ENCODE measurements at regions not wholly inside any gene's neighbourhood (a gene's known extent, or its start where the extent isn't known, plus 50 kb on each side); places are given as distances from the start of the nearest gene placed in this dataset.

- Histone ChIP-seq H3K27ac (no peak overlapping the region), H3K4me3 (no peak overlapping the region)
- TF ChIP-seq, protein P1, sequence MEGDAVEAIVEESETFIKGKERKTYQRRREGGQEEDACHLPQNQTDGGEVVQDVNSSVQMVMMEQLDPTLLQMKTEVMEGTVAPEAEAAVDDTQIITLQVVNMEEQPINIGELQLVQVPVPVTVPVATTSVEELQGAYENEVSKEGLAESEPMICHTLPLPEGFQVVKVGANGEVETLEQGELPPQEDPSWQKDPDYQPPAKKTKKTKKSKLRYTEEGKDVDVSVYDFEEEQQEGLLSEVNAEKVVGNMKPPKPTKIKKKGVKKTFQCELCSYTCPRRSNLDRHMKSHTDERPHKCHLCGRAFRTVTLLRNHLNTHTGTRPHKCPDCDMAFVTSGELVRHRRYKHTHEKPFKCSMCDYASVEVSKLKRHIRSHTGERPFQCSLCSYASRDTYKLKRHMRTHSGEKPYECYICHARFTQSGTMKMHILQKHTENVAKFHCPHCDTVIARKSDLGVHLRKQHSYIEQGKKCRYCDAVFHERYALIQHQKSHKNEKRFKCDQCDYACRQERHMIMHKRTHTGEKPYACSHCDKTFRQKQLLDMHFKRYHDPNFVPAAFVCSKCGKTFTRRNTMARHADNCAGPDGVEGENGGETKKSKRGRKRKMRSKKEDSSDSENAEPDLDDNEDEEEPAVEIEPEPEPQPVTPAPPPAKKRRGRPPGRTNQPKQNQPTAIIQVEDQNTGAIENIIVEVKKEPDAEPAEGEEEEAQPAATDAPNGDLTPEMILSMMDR (IDR thresholded peaks at IDR 0.05) = no peak
- DNase-seq (ENCODE audit: low spot score) = no peak
Observed at GRCh38 chr9:124182741-124183140, 75.0 kb upstream of the NEK6 start.

DNA sequence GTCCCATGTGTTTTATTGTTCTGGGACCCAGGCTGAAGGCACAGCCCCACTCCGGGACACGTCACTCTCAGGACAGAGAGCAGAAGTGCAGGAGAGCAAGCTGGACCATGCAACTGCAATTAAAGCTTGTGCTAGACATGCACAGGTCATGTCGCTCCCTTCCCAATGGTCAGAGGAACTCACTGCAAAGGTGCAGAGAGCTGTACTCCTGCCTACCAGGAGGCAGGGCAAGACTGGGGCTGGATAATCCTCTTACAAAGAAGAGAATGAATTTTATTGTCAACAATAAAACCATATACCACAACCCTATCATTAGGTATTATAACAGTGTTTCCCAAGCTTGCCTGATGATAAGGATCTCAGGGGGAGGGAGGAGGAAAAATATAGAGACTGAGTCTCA is 74.0 kb upstream of the NEK6 start:
- no peak overlapping the region for H3K4me3 ChIP-seq
- H3K27ac ChIP-seq = no peak overlapping the region
- TF ChIP-seq, protein P1 (IDR thresholded peaks at IDR 0.05) = no peak
- DNase-seq (ENCODE audit: low spot score) = no peak

DNA sequence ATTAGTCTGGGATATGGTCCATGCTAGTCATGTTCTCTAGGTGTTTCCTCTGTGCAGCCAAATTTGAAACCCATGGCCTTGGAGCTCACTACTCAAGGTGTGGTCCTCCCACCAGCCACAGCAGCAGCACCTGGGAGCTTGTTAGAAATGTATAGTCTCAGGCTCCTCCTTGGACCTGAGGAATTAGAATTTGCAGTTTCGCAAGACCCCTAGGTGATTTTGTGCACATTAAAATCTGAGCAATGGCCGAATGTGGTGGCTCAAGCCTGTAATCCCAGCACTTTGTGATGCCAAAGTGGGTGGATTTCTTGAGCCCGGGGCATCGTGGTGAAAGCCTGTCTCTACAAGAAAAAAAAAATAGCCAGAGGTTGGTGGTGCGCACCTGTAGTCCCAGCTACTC is 72.3 kb upstream of the NEK6 start:
- H3K4me3 ChIP-seq = no peak overlapping the region
- DNase-seq (ENCODE audit: low spot score) = no peak
- TF ChIP-seq, protein P1 (IDR thresholded peaks at IDR 0.05) = no peak
- no peak overlapping the region for H3K27ac ChIP-seq

DNA sequence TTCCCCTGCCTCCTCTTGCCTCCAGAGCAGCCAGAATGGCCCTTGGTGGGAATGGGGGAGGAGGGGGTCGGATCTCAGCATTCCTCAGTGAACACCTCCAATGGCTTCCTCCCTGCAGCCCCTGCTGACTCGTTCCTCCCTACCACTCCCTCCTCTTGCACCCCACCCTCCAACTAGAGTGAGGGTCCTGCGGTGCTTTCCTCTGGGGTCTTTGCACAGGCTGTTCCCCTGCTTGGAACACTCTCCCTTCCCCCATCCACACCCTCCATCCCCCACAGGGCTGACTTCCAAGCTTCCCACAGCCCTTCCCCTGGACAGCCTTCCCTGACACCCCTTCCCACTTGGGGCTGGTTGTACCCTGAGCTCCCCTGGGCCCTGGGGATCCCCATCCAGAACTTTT is 70.4 kb upstream of the NEK6 start:
- no peak for DNase-seq (ENCODE audit: low spot score)
- TF ChIP-seq, protein P1 (IDR thresholded peaks at IDR 0.05) = no peak
- H3K27ac ChIP-seq = no peak overlapping the region
- no peak overlapping the region for H3K4me3 ChIP-seq

DNA sequence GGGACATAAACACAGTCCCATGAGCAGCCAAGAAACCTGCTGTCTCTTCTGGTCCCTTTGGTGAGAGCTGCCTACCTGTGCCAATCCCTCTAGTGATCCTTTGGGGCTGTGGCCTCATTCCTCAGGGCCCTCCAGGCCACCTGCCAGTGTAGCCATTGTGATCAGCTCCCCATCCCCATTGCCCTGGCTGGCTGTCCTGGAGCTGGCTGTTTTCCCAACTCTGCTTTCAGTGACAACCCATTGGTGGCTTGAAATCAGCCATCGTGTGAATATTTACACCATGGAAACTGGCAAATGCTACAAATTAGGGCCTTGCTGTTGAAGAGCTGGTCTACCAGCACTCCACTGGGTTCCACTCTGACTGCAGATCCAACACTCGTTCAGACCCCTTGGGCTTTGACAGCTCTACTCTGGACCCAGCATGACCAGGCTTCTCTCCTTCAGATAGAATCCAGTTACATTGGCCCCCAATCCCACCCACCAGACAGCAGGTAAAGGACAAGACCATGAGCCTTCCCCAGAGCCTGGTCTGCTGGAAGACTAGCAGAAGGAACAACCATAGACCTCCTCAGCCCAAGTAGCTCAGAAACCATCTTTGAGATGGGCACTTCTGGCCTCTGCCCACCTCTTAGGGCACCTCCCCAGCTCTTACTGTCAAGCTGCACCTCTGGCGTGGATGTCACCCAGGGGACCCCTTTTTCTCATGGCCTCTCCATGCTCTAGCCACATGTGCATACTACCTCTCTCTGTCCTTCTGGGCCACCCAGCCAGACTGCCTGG is 69.2 kb upstream of the NEK6 start:
- H3K4me3 ChIP-seq = no peak overlapping the region
- DNase-seq (ENCODE audit: low spot score) = no peak
- TF ChIP-seq, protein P1 (IDR thresholded peaks at IDR 0.05) = no peak
- no peak overlapping the region for H3K27ac ChIP-seq

- Histone ChIP-seq H3K4me3 (no peak overlapping the region), H3K27ac (no peak overlapping the region)
- no peak for DNase-seq (ENCODE audit: low spot score)
- TF ChIP-seq, protein P1 (IDR thresholded peaks at IDR 0.05) = no peak
Observed at GRCh38 chr9:124190761-124191160, 67.0 kb upstream of the NEK6 start.

DNA sequence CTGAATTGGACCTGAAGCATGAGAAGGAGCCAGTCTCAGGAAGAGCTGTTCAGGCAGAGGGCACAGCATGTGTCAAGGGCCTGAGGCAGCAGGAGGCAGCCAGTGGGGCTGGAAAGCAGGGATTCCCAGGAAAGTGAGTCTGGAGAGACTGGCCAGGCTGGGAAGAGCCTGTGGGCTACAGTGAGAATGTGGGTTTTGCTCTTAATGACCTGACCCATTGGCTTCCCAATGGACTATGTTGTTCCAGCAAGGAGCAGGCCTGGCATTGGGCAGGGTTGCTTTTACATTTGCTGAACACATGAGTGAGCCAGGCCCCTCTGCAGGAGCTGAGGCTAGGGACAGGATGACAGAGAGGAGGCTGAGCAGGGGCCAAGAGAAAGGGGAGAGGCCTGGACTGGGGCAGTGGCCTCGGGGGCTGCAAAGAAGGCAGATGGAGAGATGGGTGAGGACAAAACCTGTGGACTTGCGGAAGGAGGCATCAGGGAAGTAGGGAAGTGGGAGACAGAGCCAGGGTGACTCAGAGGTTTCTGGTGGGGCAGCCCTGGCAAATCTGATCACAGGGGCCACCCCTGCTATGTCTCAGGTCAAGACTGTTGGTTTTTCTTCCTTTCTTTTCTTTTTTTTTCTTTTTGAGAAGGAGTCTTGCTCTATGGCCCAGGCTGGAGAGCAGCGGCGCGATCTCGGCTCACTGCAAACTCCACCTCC is 65.9 kb upstream of the NEK6 start:
- H3K27ac ChIP-seq = no peak overlapping the region
- no peak for DNase-seq (ENCODE audit: low spot score)
- TF ChIP-seq, protein P1 (IDR thresholded peaks at IDR 0.05) = no peak
- H3K4me3 ChIP-seq = no peak overlapping the region
